Epithelial cell of prostate (primary cell): ENCODE measurements at regions not wholly inside any gene's neighbourhood (a gene's known extent, or its start where the extent isn't known, plus 50 kb on each side); places are given as distances from the start of the nearest gene placed in this dataset.
A peak's percentile ranks its signal among the peaks of the same experiment; 100 is the strongest.
"Not testable (repeated sequence)": the region's sequence is repeated elsewhere in the genome, so short reads cannot be mapped to it uniquely, and the experiment has no call there.

ENCODE experiments used
- DNase-seq: peaks from one replicate; pipeline ENCODE4 v3.0.0-alpha.2; 2011; ENCODE audit warnings: low read depth, low spot score
- H3K27ac ChIP-seq: fragments of 450-650 bp; 2 replicates; pipeline ENCODE4 v1.5.1; 2017; ENCODE audit warnings: mild to moderate bottlenecking

GRCh38 chr16:58853854-58854791 is 120.0 kb upstream of the GOT2 start:
- DNase-seq, result no peak
- no peak overlapping the region for H3K27ac ChIP-seq

- no peak overlapping the region for H3K27ac ChIP-seq
- DNase-seq, result no peak
Observed at GRCh38 chr16:58850678-58851020, 116.5 kb upstream of the GOT2 start.

- no peak overlapping the region for H3K27ac ChIP-seq
- DNase-seq, result no peak
Observed at GRCh38 chr16:58850019-58850677, 116.0 kb upstream of the GOT2 start.

GRCh38 chr16:58848662-58849002 is 114.5 kb upstream of the GOT2 start:
- H3K27ac ChIP-seq, result no peak overlapping the region
- no peak for DNase-seq

- H3K27ac ChIP-seq, result no peak overlapping the region
- no peak for DNase-seq
Observed at GRCh38 chr16:58847902-58848661, 114.0 kb upstream of the GOT2 start.

- not testable (repeated sequence) for H3K27ac ChIP-seq, DNase-seq
Observed at GRCh38 chr16:58846226-58846625, 112.1 kb upstream of the GOT2 start.

GRCh38 chr16:58843675-58844074 is 109.6 kb upstream of the GOT2 start:
- no peak for DNase-seq
- no peak overlapping the region for H3K27ac ChIP-seq

- DNase-seq, result no peak
Observed at GRCh38 chr16:58842746-58843145, 108.6 kb upstream of the GOT2 start.

GRCh38 chr16:58842156-58842555 is 108.0 kb upstream of the GOT2 start:
- H3K27ac ChIP-seq, result no peak overlapping the region
- no peak for DNase-seq

More at GRCh38 chr16:58842746-58843145, 108.6 kb upstream of the GOT2 start:
- H3K27ac ChIP-seq, result no peak overlapping the region

- no peak overlapping the region for H3K27ac ChIP-seq
- no peak for DNase-seq
Observed at GRCh38 chr16:58837950-58838349, 103.8 kb upstream of the GOT2 start.

- H3K27ac ChIP-seq, result no peak overlapping the region
- DNase-seq, result no peak
Observed at GRCh38 chr16:58836427-58836826, 102.3 kb upstream of the GOT2 start.

GRCh38 chr16:58832386-58832895 is 98.3 kb upstream of the GOT2 start:
- no peak overlapping the region for H3K27ac ChIP-seq
- DNase-seq, result no peak

- H3K27ac ChIP-seq, result no peak overlapping the region
- no peak for DNase-seq
Observed at GRCh38 chr16:58831386-58831785, 97.3 kb upstream of the GOT2 start.

GRCh38 chr16:58828901-58829545 is 94.9 kb upstream of the GOT2 start:
- H3K27ac ChIP-seq, result no peak overlapping the region
- no peak for DNase-seq

GRCh38 chr16:58824201-58824600 is 90.1 kb upstream of the GOT2 start:
- H3K27ac ChIP-seq, result no peak overlapping the region
- DNase-seq, result no peak

GRCh38 chr16:58821886-58822285 is 87.8 kb upstream of the GOT2 start:
- no peak for DNase-seq
- H3K27ac ChIP-seq, result no peak overlapping the region

GRCh38 chr16:58820411-58820810 is 86.3 kb upstream of the GOT2 start:
- DNase-seq, result no peak

GRCh38 chr16:58815181-58815888 is 81.2 kb upstream of the GOT2 start:
- peak; percentile 20 for DNase-seq
- peak overlapping the region; percentile 36 for H3K27ac ChIP-seq

More at GRCh38 chr16:58820411-58820810, 86.3 kb upstream of the GOT2 start:
- no peak overlapping the region for H3K27ac ChIP-seq

- no peak for DNase-seq
- H3K27ac ChIP-seq, result peak overlapping the region; percentile 36
Observed at GRCh38 chr16:58814348-58814801, 80.3 kb upstream of the GOT2 start.
